OCI-LY1 (cell line): ENCODE measurements at regions not wholly inside any gene's neighbourhood (a gene's known extent, or its start where the extent isn't known, plus 50 kb on each side); places are given as distances from the start of the nearest gene placed in this dataset.
A peak's percentile ranks its signal among the peaks of the same experiment; 100 is the strongest.

Experiments used
- H2AFZ ChIP-seq: fragments of 200-600 bp; sonication (generic), shearing (Covaris generic); 2 replicates; pipeline ENCODE4 v1.6.0; 2014; ENCODE audit warnings: antibody characterized with exemption, mild to moderate bottlenecking, low read length
- H3F3A ChIP-seq: fragments of 200-600 bp; sonication (generic), shearing (Covaris generic); 2 replicates; pipeline ENCODE4 v1.6.0; 2014; ENCODE audit warnings: mild to moderate bottlenecking, antibody characterized with exemption, low read length, moderate library complexity; ENCODE audit not compliant: insufficient read depth
- H3K27ac ChIP-seq: fragments of 200-600 bp; sonication (generic); 2 replicates; pipeline ENCODE4 v1.5.1; 2014; ENCODE audit warnings: low read length, mixed run types, mild to moderate bottlenecking, low read depth; ENCODE audit not compliant: poor library complexity, severe bottlenecking
- H3K27me3 ChIP-seq: fragments of 200-600 bp; sonication (generic); 2 replicates; pipeline ENCODE4 v1.6.0; 2014; ENCODE audit warnings: antibody characterized with exemption, mild to moderate bottlenecking, low read length, moderate library complexity; ENCODE audit not compliant: insufficient read depth
- H3K36me3 ChIP-seq: fragments of 200-600 bp; sonication (generic); 2 replicates; pipeline ENCODE4 v1.6.1; 2014; ENCODE audit warnings: mild to moderate bottlenecking, antibody characterized with exemption, low read length, moderate library complexity, mixed read lengths; ENCODE audit not compliant: insufficient read depth
- H3K4me1 ChIP-seq: fragments of 200-600 bp; sonication (generic); 2 replicates; pipeline ENCODE4 v1.5.1; 2014; ENCODE audit warnings: mild to moderate bottlenecking, low read length, moderate library complexity; ENCODE audit not compliant: insufficient read depth, severe bottlenecking
- H3K4me2 ChIP-seq: fragments of 200-600 bp; sonication (generic), shearing (Covaris generic); 2 replicates; pipeline ENCODE4 v1.6.1; 2014; ENCODE audit warnings: low read length
- H3K4me3 ChIP-seq: fragments of 200-600 bp; sonication (generic); 2 replicates; pipeline ENCODE4 v1.5.1; 2014; ENCODE audit warnings: low read length, low read depth, mild to moderate bottlenecking, mixed read lengths; ENCODE audit not compliant: poor library complexity, severe bottlenecking
- H3K79me2 ChIP-seq: fragments of 200-600 bp; shearing (Covaris generic); 2 replicates; pipeline ENCODE4 v1.6.1; 2016; ENCODE audit warnings: mixed run types, low read length, mixed read lengths; ENCODE audit not compliant: insufficient read depth
- H3K9ac ChIP-seq: fragments of 200-600 bp; sonication (generic), shearing (Covaris generic); 2 replicates; pipeline ENCODE4 v1.6.1; 2014; ENCODE audit warnings: mild to moderate bottlenecking, low read length, mixed read lengths
- H3K9me2 ChIP-seq: fragments of 200-600 bp; sonication (generic), shearing (Covaris generic); 2 replicates; pipeline ENCODE4 v1.6.1; 2014; ENCODE audit warnings: low read depth, mild to moderate bottlenecking, low read length, mixed read lengths
- H3K9me3 ChIP-seq: fragments of 200-600 bp; shearing (Covaris generic); 2 replicates; pipeline ENCODE4 v1.6.1; 2014; ENCODE audit warnings: low read length, mixed read lengths
- H4K20me1 ChIP-seq: fragments of 200-600 bp; sonication (generic), shearing (Covaris generic); 2 replicates; pipeline ENCODE4 v1.6.0; 2016; ENCODE audit warnings: mild to moderate bottlenecking, low read length; ENCODE audit not compliant: insufficient read depth
- CTCF ChIP-seq: fragments of 200-600 bp; sonication (generic), shearing (Covaris generic); IDR thresholded peaks from 2 replicates; pipeline ENCODE4 v1.5.1; 2017; ENCODE audit warnings: mild to moderate bottlenecking, antibody characterized with exemption, low read length, moderate library complexity, mixed read lengths
- EZH2 ChIP-seq: fragments of 200-600 bp; sonication (generic), shearing (Covaris generic); IDR thresholded peaks from 2 replicates; pipeline ENCODE4 v1.8.0; 2017; ENCODE audit warnings: borderline replicate concordance, mixed run types, mild to moderate bottlenecking, antibody characterized with exemption, low read length, moderate library complexity, mixed read lengths

GRCh38 chr5:89401659-89402058 is 518.7 kb upstream of the MEF2C start:
- no peaks in the 10 kb centered on the region for H3F3A ChIP-seq
- TF ChIP-seq CTCF = no peak
- no peak for TF ChIP-seq EZH2
- no peaks in the 10 kb centered on the region for H4K20me1 ChIP-seq
- H3K4me2 ChIP-seq = no peak overlapping the region
- H2AFZ ChIP-seq = no peak overlapping the region
- H3K9me2 ChIP-seq = no peaks in the 10 kb centered on the region
- no peak overlapping the region for H3K4me3 ChIP-seq
- H3K27ac ChIP-seq = no peak overlapping the region
- H3K9me3 ChIP-seq = no peaks in the 10 kb centered on the region
- H3K36me3 ChIP-seq = no peaks in the 10 kb centered on the region
- H3K79me2 ChIP-seq = no peaks in the 10 kb centered on the region
- H3K27me3 ChIP-seq = no peaks in the 10 kb centered on the region
- H3K9ac ChIP-seq = no peak overlapping the region
- H3K4me1 ChIP-seq = peaks cover 5% of the 10 kb centered on the region

GRCh38 chr5:89401012-89401411 is 518.0 kb upstream of the MEF2C start:
- H3K79me2 ChIP-seq = no peaks in the 10 kb centered on the region
- H3K9ac ChIP-seq = no peak overlapping the region
- peaks cover 12% of the 10 kb centered on the region for H3K4me1 ChIP-seq
- no peaks in the 10 kb centered on the region for H3K27me3 ChIP-seq
- H3K4me3 ChIP-seq = no peak overlapping the region
- no peak overlapping the region for H3K27ac ChIP-seq
- no peaks in the 10 kb centered on the region for H3K9me3 ChIP-seq
- no peaks in the 10 kb centered on the region for H3F3A ChIP-seq
- no peaks in the 10 kb centered on the region for H4K20me1 ChIP-seq
- no peak overlapping the region for H3K4me2 ChIP-seq
- H2AFZ ChIP-seq = no peak overlapping the region
- no peaks in the 10 kb centered on the region for H3K36me3 ChIP-seq
- no peaks in the 10 kb centered on the region for H3K9me2 ChIP-seq
- no peak for TF ChIP-seq EZH2

GRCh38 chr5:89399548-89399947 is 516.6 kb upstream of the MEF2C start:
- Histone ChIP-seq H4K20me1 (no peaks in the 10 kb centered on the region), H3K27me3 (no peaks in the 10 kb centered on the region), H3F3A (no peaks in the 10 kb centered on the region), H3K9ac (no peak overlapping the region), H3K9me3 (no peaks in the 10 kb centered on the region), H2AFZ (no peak overlapping the region), H3K9me2 (no peaks in the 10 kb centered on the region), H3K4me3 (no peak overlapping the region), H3K4me1 (peaks cover 24% of the 10 kb centered on the region), H3K79me2 (no peaks in the 10 kb centered on the region), H3K36me3 (no peaks in the 10 kb centered on the region), H3K27ac (no peak overlapping the region), H3K4me2 (no peak overlapping the region)
- TF ChIP-seq EZH2 = no peak
- no peak for TF ChIP-seq CTCF

DNA sequence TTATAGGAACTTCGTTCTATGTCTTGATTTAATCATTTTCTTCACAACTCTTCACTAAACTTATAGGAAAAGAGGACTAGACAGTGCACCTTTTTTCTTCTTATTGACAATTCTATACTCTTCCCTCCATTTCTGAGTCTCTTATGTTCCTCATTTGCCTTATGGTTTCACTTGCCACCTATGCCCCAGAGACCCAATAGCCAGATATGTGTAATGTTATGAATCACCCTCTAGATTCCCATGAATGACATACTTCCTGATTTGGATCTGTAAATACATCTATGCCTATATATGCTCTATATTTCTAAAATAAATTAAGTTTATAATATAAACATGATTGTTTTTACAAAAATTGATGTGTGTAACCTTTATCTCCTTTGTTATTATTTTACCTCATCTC is 514.1 kb upstream of the MEF2C start:
- H3K79me2 ChIP-seq = no peaks in the 10 kb centered on the region
- no peaks in the 10 kb centered on the region for H4K20me1 ChIP-seq
- H3K4me2 ChIP-seq = peak overlapping the region; percentile 43
- H2AFZ ChIP-seq = peak overlapping the region; percentile 66
- no peaks in the 10 kb centered on the region for H3K9me3 ChIP-seq
- H3F3A ChIP-seq = no peaks in the 10 kb centered on the region
- H3K4me3 ChIP-seq = no peak overlapping the region
- H3K36me3 ChIP-seq = no peaks in the 10 kb centered on the region
- H3K9ac ChIP-seq = peak overlapping the region; percentile 14; the same call in 1 of the 2 replicates
- TF ChIP-seq EZH2 (no peak), CTCF (no peak)
- no peaks in the 10 kb centered on the region for H3K9me2 ChIP-seq
- peaks cover 24% of the 10 kb centered on the region for H3K4me1 ChIP-seq
- no peaks in the 10 kb centered on the region for H3K27me3 ChIP-seq
- H3K27ac ChIP-seq = peak overlapping the region; percentile 65
